WI38 (cell line): ENCODE measurements at regions not wholly inside any gene's neighbourhood (a gene's known extent, or its start where the extent isn't known, plus 50 kb on each side); places are given as distances from the start of the nearest gene placed in this dataset.

Experiments used
- H3K4me3 ChIP-seq: 2 replicates; pipeline ENCODE4 v1.5.1; 2011; ENCODE audit warnings: low read depth, mild to moderate bottlenecking, control low read depth, low read length
- CTCF ChIP-seq: IDR thresholded peaks from 2 replicates; pipeline ENCODE4 v1.5.1; 2012; ENCODE audit warnings: low read depth, mild to moderate bottlenecking, control low read depth, low read length

GRCh38 chr18:6595666-6596065 is 133.8 kb upstream of the ARHGAP28 start:
- no peak overlapping the region for H3K4me3 ChIP-seq
- no peak for TF ChIP-seq CTCF

DNA sequence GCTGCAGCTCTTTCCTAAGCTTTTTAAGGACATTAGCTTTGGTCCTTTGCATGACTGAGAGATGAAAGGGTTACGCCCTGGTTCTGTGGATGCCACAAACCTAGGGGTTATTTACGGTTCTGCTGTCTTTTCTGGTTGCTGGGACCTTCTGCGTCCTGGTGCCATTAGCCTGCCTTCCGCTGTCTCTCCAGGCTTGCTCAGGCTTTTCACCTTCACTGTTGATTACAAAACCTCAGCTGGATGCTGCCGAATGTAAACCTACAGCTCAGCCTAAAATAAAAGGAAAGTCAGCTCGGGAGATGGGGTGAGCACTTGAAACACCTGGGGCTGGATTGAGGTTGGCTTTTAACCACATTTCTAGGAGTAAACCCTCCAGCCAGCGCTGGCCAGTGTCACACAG is 130.9 kb upstream of the ARHGAP28 start:
- no peak for TF ChIP-seq CTCF
- H3K4me3 ChIP-seq: no peak overlapping the region

DNA sequence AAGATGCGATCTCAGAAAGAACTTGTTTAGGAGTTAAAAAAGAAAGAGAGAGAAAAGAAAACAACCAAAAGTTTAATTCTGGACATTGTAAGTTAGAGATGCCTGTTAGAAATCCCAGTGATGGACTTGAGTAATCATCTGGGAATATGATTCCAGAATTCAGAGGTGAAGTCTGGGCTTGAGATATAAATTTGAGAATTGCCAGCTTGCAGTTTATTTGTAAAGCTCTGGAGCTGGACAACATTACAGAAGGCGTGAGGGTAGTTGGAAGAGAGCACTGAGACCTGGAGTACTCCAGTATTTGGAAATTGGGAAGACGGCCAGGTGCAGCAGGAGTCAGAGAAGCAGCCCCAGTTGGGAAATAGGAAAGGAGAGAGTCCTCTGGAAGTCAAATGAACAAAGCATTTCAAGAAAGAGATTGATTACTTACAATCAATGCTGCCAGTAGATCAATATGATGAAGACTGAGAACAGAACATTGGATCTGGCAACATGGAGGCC is 128.8 kb upstream of the ARHGAP28 start:
- no peak overlapping the region for H3K4me3 ChIP-seq
- no peak for TF ChIP-seq CTCF

GRCh38 chr18:6601241-6601640 is 128.3 kb upstream of the ARHGAP28 start:
- no peak for TF ChIP-seq CTCF

GRCh38 chr18:6602365-6602764 is 127.2 kb upstream of the ARHGAP28 start:
- H3K4me3 ChIP-seq: no peak overlapping the region
- no peak for TF ChIP-seq CTCF

More at GRCh38 chr18:6601241-6601640, 128.3 kb upstream of the ARHGAP28 start:
- no peak overlapping the region for H3K4me3 ChIP-seq

DNA sequence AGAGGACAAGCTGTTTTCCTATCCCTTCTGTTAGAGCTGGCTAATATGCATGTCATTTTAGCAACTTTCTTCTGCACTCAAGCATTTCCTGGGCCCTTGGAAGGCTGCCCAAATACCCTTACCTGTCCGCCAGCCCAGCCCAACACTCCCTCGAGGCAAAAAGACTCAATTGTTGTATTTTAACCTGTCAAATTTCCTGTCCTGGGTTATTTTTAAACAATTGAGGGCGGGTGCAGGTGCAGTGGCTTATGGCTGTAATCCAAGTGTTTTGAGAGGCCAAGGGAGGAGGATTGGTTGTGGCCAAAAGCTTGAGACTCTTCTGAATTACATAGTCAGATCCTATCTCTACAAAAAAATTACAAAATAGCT is 125.0 kb upstream of the ARHGAP28 start:
- no peak overlapping the region for H3K4me3 ChIP-seq
- no peak for TF ChIP-seq CTCF

DNA sequence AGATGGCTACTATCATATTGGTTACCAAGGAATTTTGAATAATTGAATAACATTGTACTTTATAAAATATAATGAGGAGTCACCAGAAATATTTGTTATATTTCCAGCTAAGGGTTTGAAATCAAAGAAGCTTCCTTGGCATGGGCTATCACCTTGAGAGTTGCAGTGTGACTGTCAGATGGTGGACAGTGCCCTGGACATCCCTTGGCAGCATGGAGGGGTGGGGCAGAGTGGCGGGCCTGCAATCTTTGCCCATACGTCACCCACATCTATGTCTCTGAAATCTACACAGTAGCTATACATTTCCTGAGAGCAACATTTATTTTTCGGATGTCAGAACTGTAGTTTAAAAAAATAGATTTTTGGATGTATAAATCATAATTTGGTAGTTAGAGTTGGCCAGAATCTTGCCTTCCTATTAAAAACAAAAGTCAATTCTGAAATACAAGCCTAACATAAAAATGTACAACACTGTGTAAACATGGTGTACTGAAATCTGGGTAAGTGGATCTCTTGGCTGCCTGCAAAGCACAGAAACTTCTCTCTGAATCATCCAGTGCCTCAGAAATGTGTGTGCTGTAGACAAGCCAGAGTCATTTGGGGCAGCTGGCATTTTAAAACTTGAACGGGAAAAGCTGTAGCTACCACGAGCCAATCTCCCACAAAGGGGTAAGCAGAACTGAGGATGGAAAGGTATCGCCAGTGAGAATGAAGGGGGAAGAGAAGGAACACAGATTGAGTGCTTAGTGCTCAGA is 124.2 kb upstream of the ARHGAP28 start:
- TF ChIP-seq CTCF: no peak
- no peak overlapping the region for H3K4me3 ChIP-seq
